ENCODE measurements at regions not wholly inside any gene's neighbourhood (a gene's known extent, or its start where the extent isn't known, plus 50 kb on each side); places are given as distances from the start of the nearest gene placed in this dataset.

- no peak overlapping the region for H3K4me3 ChIP-seq (ENCODE audit: low read depth, low read length)
- DNase-seq (ENCODE audit: low read depth), result no peak
- TF ChIP-seq CTCF (IDR thresholded peaks at IDR 0.05; ENCODE audit: insufficient read depth, low read depth, low read length, missing control alignments), result no peak
Observed at GRCh38 chr7:18243731-18244130, 216.1 kb upstream of the PRPS1L1 start.

GRCh38 chr7:18250133-18250532, 222.5 kb upstream of the PRPS1L1 start:
- TF ChIP-seq CTCF (IDR thresholded peaks at IDR 0.05; ENCODE audit: insufficient read depth, low read depth, low read length, missing control alignments), result no peak
- H3K4me3 ChIP-seq (ENCODE audit: low read depth, low read length), result no peak overlapping the region
- DNase-seq (ENCODE audit: low read depth), result no peak

- no peak for TF ChIP-seq CTCF (IDR thresholded peaks at IDR 0.05; ENCODE audit: insufficient read depth, low read depth, low read length, missing control alignments)
Observed at GRCh38 chr7:18257711-18258110, 230.1 kb upstream of the PRPS1L1 start.

GRCh38 chr7:18262058-18262457, 233.5 kb upstream of the HDAC9 start:
- TF ChIP-seq CTCF (IDR thresholded peaks at IDR 0.05; ENCODE audit: insufficient read depth, low read depth, low read length, missing control alignments), result no peak
- DNase-seq (ENCODE audit: low read depth), result no peak

More at GRCh38 chr7:18257711-18258110, 230.1 kb upstream of the PRPS1L1 start:
- H3K4me3 ChIP-seq (ENCODE audit: low read depth, low read length), result no peak overlapping the region
- no peak for DNase-seq (ENCODE audit: low read depth)

GRCh38 chr7:18265611-18266281, 229.8 kb upstream of the HDAC9 start:
- H3K4me3 ChIP-seq (ENCODE audit: low read depth, low read length), result no peak overlapping the region
- TF ChIP-seq CTCF (IDR thresholded peaks at IDR 0.05; ENCODE audit: insufficient read depth, low read depth, low read length, missing control alignments), result no peak
- no peak for DNase-seq (ENCODE audit: low read depth)

More at GRCh38 chr7:18262058-18262457, 233.5 kb upstream of the HDAC9 start:
- H3K4me3 ChIP-seq (ENCODE audit: low read depth, low read length), result no peak overlapping the region

- no peak for TF ChIP-seq CTCF (IDR thresholded peaks at IDR 0.05; ENCODE audit: insufficient read depth, low read depth, low read length, missing control alignments)
- H3K4me3 ChIP-seq (ENCODE audit: low read depth, low read length), result no peak overlapping the region
- DNase-seq (ENCODE audit: low read depth), result no peak
Observed at GRCh38 chr7:18268571-18268970, 227.0 kb upstream of the HDAC9 start.

GRCh38 chr7:18276380-18276779, 219.2 kb upstream of the HDAC9 start:
- no peak for TF ChIP-seq CTCF (IDR thresholded peaks at IDR 0.05; ENCODE audit: insufficient read depth, low read depth, low read length, missing control alignments)
- no peak overlapping the region for H3K4me3 ChIP-seq (ENCODE audit: low read depth, low read length)
- DNase-seq (ENCODE audit: low read depth), result no peak
